ENCODE measurements at regions not wholly inside any gene's neighbourhood (a gene's known extent, or its start where the extent isn't known, plus 50 kb on each side); places are given as distances from the start of the nearest gene placed in this dataset.

GRCh38 chr4:141395919-141396318 lies 175.2 kb downstream of the ZNF330 start:
- DNase-seq (ENCODE audit: extremely low read depth, low read depth, low spot score): no peak

GRCh38 chr4:141402712-141403111 lies 182.0 kb downstream of the ZNF330 start:
- no peak for DNase-seq (ENCODE audit: extremely low read depth, low read depth, low spot score)

- DNase-seq (ENCODE audit: extremely low read depth, low read depth, low spot score): no peak
These were observed 183.1 kb downstream of the ZNF330 start for GRCh38 chr4:141403782-141404181.

- no peak for DNase-seq (ENCODE audit: extremely low read depth, low read depth, low spot score)
These were observed 185.5 kb downstream of the ZNF330 start for GRCh38 chr4:141406237-141406636.

- no peak for DNase-seq (ENCODE audit: extremely low read depth, low read depth, low spot score)
These were observed 188.9 kb downstream of the ZNF330 start for GRCh38 chr4:141409556-141409955.

GRCh38 chr4:141410839-141411238 lies 190.1 kb downstream of the ZNF330 start:
- DNase-seq (ENCODE audit: extremely low read depth, low read depth, low spot score): no peak

- no peak for DNase-seq (ENCODE audit: extremely low read depth, low read depth, low spot score)
These were observed 191.2 kb downstream of the ZNF330 start for GRCh38 chr4:141411936-141412335.

GRCh38 chr4:141413366-141413765 lies 192.7 kb downstream of the ZNF330 start:
- no peak for DNase-seq (ENCODE audit: extremely low read depth, low read depth, low spot score)

GRCh38 chr4:141415651-141416050 lies 195.0 kb downstream of the ZNF330 start:
- no peak for DNase-seq (ENCODE audit: extremely low read depth, low read depth, low spot score)

- DNase-seq (ENCODE audit: extremely low read depth, low read depth, low spot score): no peak
These were observed 195.5 kb downstream of the ZNF330 start for GRCh38 chr4:141416219-141416618.

- no peak for DNase-seq (ENCODE audit: extremely low read depth, low read depth, low spot score)
These were observed 196.1 kb downstream of the ZNF330 start for GRCh38 chr4:141416677-141417363.

GRCh38 chr4:141417387-141417786 lies 196.7 kb downstream of the ZNF330 start:
- DNase-seq (ENCODE audit: extremely low read depth, low read depth, low spot score): no peak

- DNase-seq (ENCODE audit: extremely low read depth, low read depth, low spot score): no peak
These were observed 204.4 kb downstream of the ZNF330 start for GRCh38 chr4:141425124-141425523.

- no peak for DNase-seq (ENCODE audit: extremely low read depth, low read depth, low spot score)
These were observed 207.1 kb downstream of the ZNF330 start for GRCh38 chr4:141427726-141428296.

- no peak for DNase-seq (ENCODE audit: extremely low read depth, low read depth, low spot score)
These were observed 206.4 kb upstream of the IL15 start for GRCh38 chr4:141429933-141430332.

GRCh38 chr4:141430686-141431085 lies 205.7 kb upstream of the IL15 start:
- no peak for DNase-seq (ENCODE audit: extremely low read depth, low read depth, low spot score)

- no peak for DNase-seq (ENCODE audit: extremely low read depth, low read depth, low spot score)
These were observed 204.2 kb upstream of the IL15 start for GRCh38 chr4:141432000-141432712.

GRCh38 chr4:141435446-141436225 lies 200.7 kb upstream of the IL15 start:
- no peak for DNase-seq (ENCODE audit: extremely low read depth, low read depth, low spot score)

- no peak for DNase-seq (ENCODE audit: extremely low read depth, low read depth, low spot score)
These were observed 197.2 kb upstream of the IL15 start for GRCh38 chr4:141439223-141439622.

- DNase-seq (ENCODE audit: extremely low read depth, low read depth, low spot score): no peak
These were observed 188.6 kb upstream of the IL15 start for GRCh38 chr4:141447761-141448160.

- no peak for DNase-seq (ENCODE audit: extremely low read depth, low read depth, low spot score)
These were observed 187.9 kb upstream of the IL15 start for GRCh38 chr4:141448490-141448889.

Data from glomerular endothelial cell (primary cell).